Tibial artery (tissue), 4 donors: ENCODE measurements at regions not wholly inside any gene's neighbourhood (a gene's known extent, or its start where the extent isn't known, plus 50 kb on each side); places are given as distances from the start of the nearest gene placed in this dataset.

Experiments used
- DNase-seq, 2 donors: peaks; one replicate each; pipeline ENCODE4 v3.0.0-alpha.2; 2019
- H3K27ac ChIP-seq, 2 donors: fragments of 200-600 bp; sonication (generic) in 1 of 2; 1 replicate in 1 of 2; 2 replicates in 1 of 2; pipeline ENCODE4 v1.5.1; 2018 to 2019; ENCODE audit warnings: mild to moderate bottlenecking in 1 of 2
- H3K27me3 ChIP-seq, 2 donors: fragments of 200-600 bp; sonication (generic) in 1 of 2; one replicate each; pipeline versions ENCODE4 v1.5.1 to v1.6.0; 2016 to 2019
- H3K36me3 ChIP-seq, 3 donors: fragments of 200-600 bp; sonication (generic) in 2 of 3; one replicate each; pipeline ENCODE4 v1.5.1; 2016 to 2019; ENCODE audit warnings: mild to moderate bottlenecking in 2 of 3
- H3K4me1 ChIP-seq, 4 donors: fragments of 200-600 bp; sonication (generic) in 2 of 4; 1 replicate in 3 of 4; 2 replicates in 1 of 4; pipeline ENCODE4 v1.5.1; 2016 to 2019
- H3K4me3 ChIP-seq, 2 donors: fragments of 200-600 bp; sonication (generic) in 1 of 2; 1 replicate in 1 of 2; 2 replicates in 1 of 2; pipeline ENCODE4 v1.5.1; 2018 to 2019; ENCODE audit warnings: mild to moderate bottlenecking in 2 of 2
- H3K9me3 ChIP-seq, 3 donors: fragments of 200-600 bp; sonication (generic) in 1 of 3; one replicate each; pipeline ENCODE4 v1.5.1; 2016 to 2019
- CTCF ChIP-seq, 2 experiments: fragments of 200-600 bp in 1 of 2; fragments of 450-650 bp in 1 of 2; IDR thresholded peaks; one replicate each; pipeline ENCODE4 v1.5.1; 2017 to 2019; ENCODE audit warnings: antibody characterized with exemption in 2 of 2, mild to moderate bottlenecking in 1 of 2, moderate library complexity in 1 of 2
- intact Hi-C: fragments of 100-400 bp; cut with DNase I; formaldehyde crosslinking; loops from one replicate; pipeline ENCODE4 v1.15.0; 2023; ENCODE audit warnings: low total_unique reads

- DNase-seq = no peak
- intact Hi-C loops = no loop called here
- H3K4me1 ChIP-seq = no peaks in the 10 kb centered on the region
- H3K9me3 ChIP-seq = peaks cover 0 to 18% (median 12%) of the 10 kb centered on the region in 3 donors
- no peak for TF ChIP-seq CTCF (IDR thresholded peaks at IDR 0.05)
- no peaks in the 10 kb centered on the region for H3K36me3 ChIP-seq
- no peaks in the 10 kb centered on the region for H3K27me3 ChIP-seq
- no peak overlapping the region for H3K27ac ChIP-seq
- H3K4me3 ChIP-seq = no peak overlapping the region
Observed at GRCh38 chrX:40188573-40189417, 91.0 kb upstream of the BCOR start.

GRCh38 chrX:40184968-40185367, 87.2 kb upstream of the BCOR start:
- Histone ChIP-seq H3K9me3 (peaks cover 0 to 18% (median 12%) of the 10 kb centered on the region in 3 donors), H3K4me1 (no peaks in the 10 kb centered on the region), H3K36me3 (no peaks in the 10 kb centered on the region), H3K4me3 (no peak overlapping the region), H3K27ac (no peak overlapping the region), H3K27me3 (no peaks in the 10 kb centered on the region)
- intact Hi-C loops = no loop called here
- no peak for DNase-seq
- TF ChIP-seq CTCF (IDR thresholded peaks at IDR 0.05) = no peak

GRCh38 chrX:40182615-40183014, 84.9 kb upstream of the BCOR start:
- Histone ChIP-seq H3K36me3 (no peaks in the 10 kb centered on the region), H3K9me3 (peaks cover 0 to 18% (median 12%) of the 10 kb centered on the region in 3 donors), H3K4me3 (no peak overlapping the region), H3K27ac (no peak overlapping the region), H3K27me3 (no peaks in the 10 kb centered on the region), H3K4me1 (no peaks in the 10 kb centered on the region)
- TF ChIP-seq CTCF (IDR thresholded peaks at IDR 0.05) = no peak
- no peak for DNase-seq
- intact Hi-C loops = no loop called here

- Histone ChIP-seq H3K4me1 (peaks cover 0 to 4% (median 1%) of the 10 kb centered on the region in 4 donors), H3K36me3 (no peaks in the 10 kb centered on the region), H3K27ac (no peak overlapping the region), H3K27me3 (no peaks in the 10 kb centered on the region), H3K9me3 (peaks cover 0 to 18% (median 12%) of the 10 kb centered on the region in 3 donors), H3K4me3 (no peak overlapping the region)
- DNase-seq = no peak
- TF ChIP-seq CTCF (IDR thresholded peaks at IDR 0.05) = no peak
- intact Hi-C loops = no loop called here
Observed at GRCh38 chrX:40182095-40182494, 84.3 kb upstream of the BCOR start.

- DNase-seq = no peak
- Histone ChIP-seq H3K36me3 (no peaks in the 10 kb centered on the region), H3K4me3 (no peak overlapping the region), H3K27ac (no peak overlapping the region), H3K27me3 (no peaks in the 10 kb centered on the region), H3K4me1 (peaks cover 0 to 8% (median 4%) of the 10 kb centered on the region in 4 donors), H3K9me3 (peaks cover 0 to 4% (median 2%) of the 10 kb centered on the region in 3 donors)
- intact Hi-C loops = no loop called here
- no peak for TF ChIP-seq CTCF (IDR thresholded peaks at IDR 0.05)
Observed at GRCh38 chrX:40179283-40179682, 81.5 kb upstream of the BCOR start.
